ENCODE measurements at regions not wholly inside any gene's neighbourhood (a gene's known extent, or its start where the extent isn't known, plus 50 kb on each side); places are given as distances from the start of the nearest gene placed in this dataset.

- no peak for TF ChIP-seq ZNF274 (IDR thresholded peaks at IDR 0.05; ENCODE audit: borderline replicate concordance, extremely low read depth, low read length)
These were observed 1504.3 kb upstream of the PIK3C3 start (continued) for GRCh38 chr18:40450751-40451150.

GRCh38 chr18:40447820-40448219, 1507.2 kb upstream of the PIK3C3 start:
- Histone ChIP-seq H3K9me3 (ENCODE audit: insufficient read depth in 2 of 2, low read depth in 1 of 2, low read length in 1 of 2) (no peaks in the 10 kb centered on the region), H3K14ac (ENCODE audit: insufficient read length) (no peak overlapping the region), H3K4me1 (replicated peaks in 1 of 4; ENCODE audit: control insufficient read depth in 3 of 4, insufficient read depth in 4 of 4, low read length in 3 of 4) (0 out of 7 replicates have a peak, but pooled peaks cover 0 to 4% (median 0%) of the 10 kb centered on the region in 4 experiments), H3K27me3 (replicated peaks in 1 of 4; ENCODE audit: control insufficient read depth in 3 of 4, extremely low read depth in 1 of 4, insufficient read depth in 3 of 4, low read length in 3 of 4) (no peaks in the 10 kb centered on the region), H4K5ac (ENCODE audit: insufficient read length, low read depth, low read length) (no peak overlapping the region), H2BK15ac (ENCODE audit: low read length) (no peak overlapping the region), H4K20me1 (replicated peaks in 1 of 2; ENCODE audit: control insufficient read depth in 1 of 2, insufficient read depth in 2 of 2, low read length in 2 of 2) (no peaks in the 10 kb centered on the region), H3K4me3 (ENCODE audit: extremely low read depth in 1 of 4, insufficient read depth in 2 of 4, low read depth in 3 of 4, low read length in 4 of 4) (no peak overlapping the region), H2BK120ac (replicated peaks; ENCODE audit: low read depth, low read length) (no peak overlapping the region), H3K36me3 (ENCODE audit: control insufficient read depth in 2 of 4, insufficient read depth in 4 of 4, low read length in 3 of 4) (no peaks in the 10 kb centered on the region), H4K8ac (ENCODE audit: extremely low read depth, insufficient read depth, low read length) (no peak overlapping the region), H3K23ac (ENCODE audit: insufficient read length) (no peak overlapping the region), H3K56ac (replicated peaks; ENCODE audit: insufficient read length, low read depth, low read length) (no peak overlapping the region), H3K4me2 (ENCODE audit: insufficient read depth in 1 of 2, low read depth in 2 of 2, low read length in 2 of 2) (no peak overlapping the region), H2AK5ac (ENCODE audit: low read depth, low read length) (no peak overlapping the region), H4K91ac (replicated peaks; ENCODE audit: insufficient read length, low read length) (no peak overlapping the region), H3K4ac (replicated peaks; ENCODE audit: insufficient read length, low read depth, low read length) (no peak overlapping the region), H2BK5ac (ENCODE audit: low read depth, low read length) (no peak overlapping the region), H3K79me2 (ENCODE audit: control insufficient read depth in 1 of 2, insufficient read depth in 2 of 2, low read length in 2 of 2) (no peaks in the 10 kb centered on the region), H2BK12ac (ENCODE audit: low read depth, low read length) (no peak overlapping the region), H3K79me1 (ENCODE audit: low read depth, low read length) (no peaks in the 10 kb centered on the region), H3K18ac (ENCODE audit: extremely low read depth, low read length) (no peak overlapping the region), H3K9ac (replicated peaks in 1 of 4; ENCODE audit: extremely low read depth in 1 of 4, low read depth in 3 of 4, low read length in 3 of 4) (no peak overlapping the region), H3K27ac (ENCODE audit: low read depth, low read length) (no peak overlapping the region), H2BK20ac (ENCODE audit: low read length) (no peak overlapping the region), H2AFZ (ENCODE audit: low read length) (no peak overlapping the region), H3K23me2 (ENCODE audit: low read depth, low read length) (no peaks in the 10 kb centered on the region; the same call in 1 of the 2 replicates)
- ChIA-PET CTCF (ENCODE audit: partially characterized antibody) (no interaction called here), POLR2A (ENCODE audit: partially characterized antibody) (no interaction called here)
- no peak for TF ChIP-seq CHD2 (IDR thresholded peaks at IDR 0.05; ENCODE audit: low read length)
- 0 out of 2 replicates have a peak, but pooled peaks have one; percentile 39 for TF ChIP-seq CEBPB (IDR thresholded peaks at IDR 0.05; ENCODE audit: low read depth, low read length)
- FAIRE-seq (no peak), DNase-seq (ENCODE audit: low read depth in 1 of 2, low spot score in 2 of 2) (no peak)
- WGBS, 2 experiments (ENCODE audit: extremely low coverage in 1 of 2, insufficient coverage in 1 of 2, insufficient read length in 1 of 2, insufficient replicate concordance in 2 of 2, low coverage in 1 of 2, low lambda C conversion rate in 2 of 2, missing lambda C conversion rate in 1 of 2) = 72% methylated on average over 1 of the region's 1 CpG; no CpG with 5 or more reads in 1 of the 2 experiments

Measured in H1 (cell line).